ENCODE measurements at regions not wholly inside any gene's neighbourhood (a gene's known extent, or its start where the extent isn't known, plus 50 kb on each side); places are given as distances from the start of the nearest gene placed in this dataset.

DNA sequence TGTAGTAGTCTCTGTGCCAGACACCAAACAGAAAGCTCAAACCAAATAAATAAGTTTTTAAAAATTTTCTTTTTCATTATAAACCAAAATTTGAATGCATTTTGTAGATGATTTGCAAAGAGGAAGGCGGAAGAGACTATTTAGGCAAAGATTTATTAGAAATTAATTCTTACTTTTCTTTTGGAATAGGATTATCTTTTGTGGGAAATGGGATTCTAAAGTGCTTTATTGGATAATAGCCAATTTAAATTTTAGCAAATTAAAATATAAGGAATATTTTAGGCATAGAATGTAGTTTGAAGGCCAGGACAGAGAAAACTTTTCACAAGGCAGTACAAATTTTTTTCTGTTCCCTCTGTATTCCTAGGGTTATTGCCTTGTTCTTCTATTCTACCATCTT, 311.4 kb upstream of the ITGA1 start:
- H3K36me3 ChIP-seq, result no peaks in the 10 kb centered on the region
- H3K4me1 ChIP-seq (ENCODE audit: control insufficient read depth in 1 of 2, insufficient read depth in 1 of 2, low read depth in 1 of 2, low read length in 1 of 2), result no peaks in the 10 kb centered on the region
- TF ChIP-seq, protein P1, sequence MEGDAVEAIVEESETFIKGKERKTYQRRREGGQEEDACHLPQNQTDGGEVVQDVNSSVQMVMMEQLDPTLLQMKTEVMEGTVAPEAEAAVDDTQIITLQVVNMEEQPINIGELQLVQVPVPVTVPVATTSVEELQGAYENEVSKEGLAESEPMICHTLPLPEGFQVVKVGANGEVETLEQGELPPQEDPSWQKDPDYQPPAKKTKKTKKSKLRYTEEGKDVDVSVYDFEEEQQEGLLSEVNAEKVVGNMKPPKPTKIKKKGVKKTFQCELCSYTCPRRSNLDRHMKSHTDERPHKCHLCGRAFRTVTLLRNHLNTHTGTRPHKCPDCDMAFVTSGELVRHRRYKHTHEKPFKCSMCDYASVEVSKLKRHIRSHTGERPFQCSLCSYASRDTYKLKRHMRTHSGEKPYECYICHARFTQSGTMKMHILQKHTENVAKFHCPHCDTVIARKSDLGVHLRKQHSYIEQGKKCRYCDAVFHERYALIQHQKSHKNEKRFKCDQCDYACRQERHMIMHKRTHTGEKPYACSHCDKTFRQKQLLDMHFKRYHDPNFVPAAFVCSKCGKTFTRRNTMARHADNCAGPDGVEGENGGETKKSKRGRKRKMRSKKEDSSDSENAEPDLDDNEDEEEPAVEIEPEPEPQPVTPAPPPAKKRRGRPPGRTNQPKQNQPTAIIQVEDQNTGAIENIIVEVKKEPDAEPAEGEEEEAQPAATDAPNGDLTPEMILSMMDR (IDR thresholded peaks at IDR 0.05), result no peak

DNA sequence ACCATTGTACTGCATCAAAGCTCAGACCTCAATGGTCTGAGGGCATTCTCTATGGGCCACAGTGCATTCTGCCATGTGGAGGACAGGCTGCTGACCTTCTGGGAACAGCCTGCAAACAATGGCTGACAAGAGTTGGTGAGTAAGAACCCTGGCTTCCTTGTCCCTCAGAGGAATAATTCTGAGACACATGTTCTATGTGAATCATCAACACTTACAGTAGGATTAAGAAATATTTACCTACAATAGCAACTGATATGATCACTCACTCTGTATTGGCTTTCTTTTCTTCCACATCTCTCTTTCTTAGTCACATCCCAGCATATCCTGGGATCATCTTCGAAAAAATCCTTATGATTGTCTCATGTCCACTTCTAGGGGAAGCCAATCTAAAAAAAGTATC, 306.5 kb upstream of the ITGA1 start:
- H3K4me3 ChIP-seq (ENCODE audit: low read depth in 1 of 2, low read length in 1 of 2), result no peak overlapping the region
- no peak overlapping the region for H3K27ac ChIP-seq
- H3K4me1 ChIP-seq (ENCODE audit: control insufficient read depth in 1 of 2, insufficient read depth in 1 of 2, low read depth in 1 of 2, low read length in 1 of 2), result no peaks in the 10 kb centered on the region
- H3K36me3 ChIP-seq, result no peaks in the 10 kb centered on the region
- H3K27me3 ChIP-seq, result no peaks in the 10 kb centered on the region
- no peaks in the 10 kb centered on the region for H3K9me3 ChIP-seq
- TF ChIP-seq, protein P1 (IDR thresholded peaks at IDR 0.05), result no peak

More for the DNA sequence above, 311.4 kb upstream of the ITGA1 start:
- H3K27ac ChIP-seq, result no peak overlapping the region
- no peak overlapping the region for H3K4me3 ChIP-seq (ENCODE audit: low read depth in 1 of 2, low read length in 1 of 2)
- no peaks in the 10 kb centered on the region for H3K27me3 ChIP-seq
- no peaks in the 10 kb centered on the region for H3K9me3 ChIP-seq

DNA sequence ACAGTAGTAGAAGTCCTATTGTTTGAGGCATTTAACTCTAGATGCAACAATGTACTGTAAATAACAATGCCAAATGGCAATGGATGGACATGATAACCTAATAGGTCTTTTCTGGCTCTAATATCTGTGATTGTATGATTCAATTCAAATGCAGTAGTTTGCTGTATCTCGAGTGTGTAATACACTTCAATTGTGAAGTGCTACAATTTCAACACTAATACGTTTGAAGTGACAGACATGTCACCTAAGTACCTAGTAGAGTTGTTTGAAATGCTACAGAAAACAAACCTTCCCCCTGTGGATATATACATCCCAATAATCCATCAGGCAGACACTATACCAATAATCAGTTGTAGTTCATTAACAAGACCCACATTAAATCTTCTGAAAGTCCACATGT, 305.9 kb upstream of the ITGA1 start:
- Histone ChIP-seq H3K4me3 (ENCODE audit: low read depth in 1 of 2, low read length in 1 of 2) (no peak overlapping the region), H3K27me3 (no peaks in the 10 kb centered on the region), H3K36me3 (no peaks in the 10 kb centered on the region), H3K9me3 (no peaks in the 10 kb centered on the region), H3K4me1 (ENCODE audit: control insufficient read depth in 1 of 2, insufficient read depth in 1 of 2, low read depth in 1 of 2, low read length in 1 of 2) (no peaks in the 10 kb centered on the region), H3K27ac (no peak overlapping the region)
- TF ChIP-seq, protein P1 (IDR thresholded peaks at IDR 0.05), result no peak

DNA sequence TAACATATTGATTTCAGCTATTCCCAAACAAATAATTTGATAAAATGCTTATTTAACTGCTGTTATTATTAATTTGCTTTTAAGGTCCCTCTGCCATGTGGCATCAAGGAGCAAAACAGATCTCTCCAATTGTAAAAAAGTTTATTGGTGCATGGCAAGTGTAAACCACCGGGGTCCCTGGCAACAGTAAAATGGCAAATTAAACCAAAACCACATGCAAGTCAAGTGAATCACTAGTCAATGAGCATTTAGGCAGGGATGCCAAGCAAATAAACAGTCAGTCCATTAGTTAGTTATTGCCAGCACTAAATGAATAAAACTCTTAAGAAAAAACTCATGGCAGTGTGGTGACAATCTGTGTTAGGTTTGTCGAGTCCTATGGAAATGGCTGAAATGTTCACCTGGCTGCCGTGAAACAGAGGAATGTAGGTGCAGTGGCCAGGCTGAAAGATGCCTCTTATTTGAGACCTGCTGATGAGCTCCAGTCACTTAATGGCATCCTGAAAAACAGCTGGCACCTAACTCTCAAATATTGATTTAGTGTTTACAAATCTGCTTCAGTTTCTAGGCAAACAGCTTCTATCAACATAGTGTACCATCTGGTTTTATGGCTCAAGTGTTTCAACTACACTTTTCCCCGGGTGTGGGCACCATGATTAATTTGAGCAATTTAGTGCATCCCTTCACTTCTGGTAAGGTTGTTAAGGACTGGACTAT, 296.5 kb upstream of the ITGA1 start:
- no peaks in the 10 kb centered on the region for H3K36me3 ChIP-seq
- no peaks in the 10 kb centered on the region for H3K4me1 ChIP-seq (ENCODE audit: control insufficient read depth in 1 of 2, insufficient read depth in 1 of 2, low read depth in 1 of 2, low read length in 1 of 2)
- H3K27ac ChIP-seq, result no peak overlapping the region
- TF ChIP-seq, protein P1 (IDR thresholded peaks at IDR 0.05), result no peak
- H3K27me3 ChIP-seq, result no peaks in the 10 kb centered on the region
- no peaks in the 10 kb centered on the region for H3K9me3 ChIP-seq
- H3K4me3 ChIP-seq (ENCODE audit: low read depth in 1 of 2, low read length in 1 of 2), result no peak overlapping the region

DNA sequence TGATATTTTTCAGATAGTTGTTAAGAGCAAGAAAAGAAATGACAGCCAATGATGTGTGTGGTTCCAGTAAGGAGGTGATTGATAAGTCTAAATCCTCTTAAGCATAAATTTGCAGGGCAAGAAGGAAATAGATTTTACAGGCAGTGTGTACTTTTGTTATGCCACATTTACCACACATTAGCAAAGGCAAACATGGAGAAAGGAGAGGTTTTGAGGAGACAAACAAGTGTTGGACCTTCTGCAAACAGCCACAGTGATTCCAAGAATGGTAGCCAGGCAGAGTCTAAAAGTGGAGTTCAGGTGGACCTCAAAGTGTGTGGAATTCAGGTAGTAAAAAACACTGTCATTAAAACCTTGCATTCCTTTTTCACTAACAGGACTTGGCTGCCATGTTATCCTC, 295.9 kb upstream of the ITGA1 start:
- Histone ChIP-seq H3K36me3 (no peaks in the 10 kb centered on the region), H3K4me1 (ENCODE audit: control insufficient read depth in 1 of 2, insufficient read depth in 1 of 2, low read depth in 1 of 2, low read length in 1 of 2) (no peaks in the 10 kb centered on the region), H3K27me3 (no peaks in the 10 kb centered on the region), H3K4me3 (ENCODE audit: low read depth in 1 of 2, low read length in 1 of 2) (no peak overlapping the region), H3K9me3 (no peaks in the 10 kb centered on the region), H3K27ac (no peak overlapping the region)
- TF ChIP-seq, protein P1 (IDR thresholded peaks at IDR 0.05), result no peak
